Lung (tissue), 11 donors: ENCODE measurements at regions not wholly inside any gene's neighbourhood (a gene's known extent, or its start where the extent isn't known, plus 50 kb on each side); places are given as distances from the start of the nearest gene placed in this dataset.

Experiments
- ATAC-seq: fragments of 200-7000 bp; cut with Tn5 transposase; one replicate; pipeline ENCODE4 v1.9.1; 2020; ENCODE audit warnings: moderate number of reproducible peaks; ENCODE audit not compliant: insufficient read depth, low FRiP score
- DNase-seq, 3 donors: peaks; one replicate each; pipeline ENCODE4 v3.0.0-alpha.2; 2013 to 2017
- H3K27ac ChIP-seq, 2 donors: one replicate each; pipeline ENCODE4 v1.5.1; 2013; ENCODE audit warnings: mild to moderate bottlenecking in 2 of 2, moderate library complexity in 2 of 2, control low read depth in 1 of 2, inconsistent platforms in 1 of 2, low read depth in 1 of 2, low read length in 1 of 2
- H3K27me3 ChIP-seq, 3 donors: one replicate each; pipeline ENCODE4 v1.5.1; 2013; ENCODE audit warnings: low read length in 2 of 3; ENCODE audit not compliant: control insufficient read depth in 3 of 3, insufficient read depth in 3 of 3
- H3K36me3 ChIP-seq, 4 donors: one replicate each; pipeline ENCODE4 v1.5.1; 2013; ENCODE audit warnings: low read length in 4 of 4, mild to moderate bottlenecking in 1 of 4, moderate library complexity in 1 of 4; ENCODE audit not compliant: control insufficient read depth in 4 of 4, insufficient read depth in 4 of 4
- H3K4me1 ChIP-seq, 5 donors: one replicate each; pipeline ENCODE4 v1.5.1; 2013; ENCODE audit warnings: low read length in 5 of 5, mild to moderate bottlenecking in 2 of 5, moderate library complexity in 1 of 5; ENCODE audit not compliant: control insufficient read depth in 5 of 5, insufficient read depth in 5 of 5
- H3K4me3 ChIP-seq: one replicate; pipeline ENCODE4 v1.5.1; 2013; ENCODE audit warnings: mild to moderate bottlenecking, control low read depth, moderate library complexity
- H3K9ac ChIP-seq, 2 donors: one replicate each; pipeline ENCODE4 v1.5.1; 2013; ENCODE audit warnings: low read length in 2 of 2, control low read depth in 1 of 2; ENCODE audit not compliant: insufficient read depth in 1 of 2
- H3K9me3 ChIP-seq, 4 donors: one replicate each; pipeline ENCODE4 v1.5.1; 2013; ENCODE audit warnings: low read length in 3 of 4, mild to moderate bottlenecking in 1 of 4, moderate library complexity in 1 of 4; ENCODE audit not compliant: control insufficient read depth in 4 of 4, insufficient read depth in 3 of 4
- CTCF ChIP-seq: IDR thresholded peaks from 2 replicates; pipeline ENCODE4 v1.5.1; 2012; ENCODE audit warnings: mild to moderate bottlenecking; ENCODE audit errors: control extremely low read depth, extremely low read depth
- WGBS, 2 donors: extraction: QIAGEN DNeasy Blood & Tissue Kit; methylation state at CpG; one replicate each; pipeline ENCODE4 v1.1.7; 2013; 5-methylcytosine and 5-hydroxymethylcytosine counted together
- donor health status: control.
- donor health status: control.
- donor health status: Bipolar disorder and iron deficiency.
- donor health status: healthy.
- donor health status: DM: yes; HTN: yes; CAD: no.

- DNase-seq (no peak), ATAC-seq (no peak)
- no peaks in the 10 kb centered on the region for H3K36me3 ChIP-seq
- no peak for TF ChIP-seq CTCF
- no peak overlapping the region for H3K27ac ChIP-seq
- H3K4me1 ChIP-seq = no peaks in the 10 kb centered on the region
- no peak overlapping the region for H3K9ac ChIP-seq
- no peaks in the 10 kb centered on the region for H3K9me3 ChIP-seq
- H3K4me3 ChIP-seq = no peak overlapping the region
- no peaks in the 10 kb centered on the region for H3K27me3 ChIP-seq
These were observed 78.4 kb downstream of the CYP26A1 start for GRCh38 chr10:93152136-93152535.

GRCh38 chr10:93154531-93154930 is 80.8 kb downstream of the CYP26A1 start:
- peaks cover 0 to 1% (median 0%) of the 10 kb centered on the region in 4 donors for H3K9me3 ChIP-seq
- H3K4me3 ChIP-seq = no peak overlapping the region
- no peaks in the 10 kb centered on the region for H3K4me1 ChIP-seq
- H3K27ac ChIP-seq = no peak overlapping the region
- DNase-seq = no peak
- H3K27me3 ChIP-seq = no peaks in the 10 kb centered on the region
- H3K9ac ChIP-seq = no peak overlapping the region
- TF ChIP-seq CTCF = no peak
- H3K36me3 ChIP-seq = no peaks in the 10 kb centered on the region
- ATAC-seq = no peak

GRCh38 chr10:93160140-93160539 is 86.4 kb downstream of the CYP26A1 start:
- Histone ChIP-seq H3K9me3 (peaks cover 0 to 1% (median 0%) of the 10 kb centered on the region in 4 donors), H3K27me3 (no peaks in the 10 kb centered on the region), H3K4me3 (no peak overlapping the region), H3K27ac (no peak overlapping the region), H3K36me3 (no peaks in the 10 kb centered on the region), H3K9ac (no peak overlapping the region), H3K4me1 (no peaks in the 10 kb centered on the region)
- WGBS, 2 donors = 73 to 88% methylated on average over 1 of the region's 1 CpG
- ATAC-seq (no peak), DNase-seq (no peak)
- TF ChIP-seq CTCF = no peak

GRCh38 chr10:93160829-93161228 is 87.1 kb downstream of the CYP26A1 start:
- Histone ChIP-seq H3K4me3 (no peak overlapping the region), H3K27ac (no peak overlapping the region), H3K4me1 (no peaks in the 10 kb centered on the region), H3K36me3 (no peaks in the 10 kb centered on the region), H3K27me3 (no peaks in the 10 kb centered on the region), H3K9ac (no peak overlapping the region), H3K9me3 (peaks cover 0 to 1% (median 0%) of the 10 kb centered on the region in 4 donors)
- TF ChIP-seq CTCF = no peak
- ATAC-seq (peak; percentile 77), DNase-seq (no peak)
- WGBS, 2 donors = 63 to 68% methylated on average over 7 of the region's 7 CpGs
